NCI-H2107 treated with DMSO at 0.1 percent for 48 hours (cell line): ENCODE measurements at regions not wholly inside any gene's neighbourhood (a gene's known extent, or its start where the extent isn't known, plus 50 kb on each side); places are given as distances from the start of the nearest gene placed in this dataset.
A peak's percentile ranks its signal among the peaks of the same experiment; 100 is the strongest.

ENCODE experiments used
- DNase-seq: peaks from one replicate; lab custom pipeline; 2025; ENCODE audit not compliant: unreplicated experiment; lab: John Stamatoyannopoulos, UW

GRCh38 chr2:5507367-5507766 lies 184.8 kb upstream of the SOX11 start:
- peak; percentile 17 for DNase-seq

DNA sequence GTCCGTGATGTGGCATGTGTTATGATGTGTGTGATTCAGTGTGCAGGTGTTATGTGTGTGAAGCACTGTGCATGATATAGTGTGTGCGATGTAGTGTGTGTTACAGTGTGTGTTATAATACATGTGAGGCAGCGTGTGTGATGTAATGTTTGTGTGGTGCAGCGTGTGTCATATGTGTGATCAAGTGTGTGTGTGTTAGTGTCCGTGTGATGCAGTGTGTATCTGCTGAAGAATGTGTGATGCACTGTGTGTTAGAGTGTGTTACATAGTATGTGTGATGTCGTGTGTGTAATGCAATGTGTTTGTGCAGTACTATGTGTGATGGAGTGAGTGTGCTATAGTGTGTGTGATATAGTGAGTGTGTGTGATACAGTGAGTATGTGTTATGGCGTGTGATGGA lies 182.8 kb upstream of the SOX11 start:
- no peak for DNase-seq

DNA sequence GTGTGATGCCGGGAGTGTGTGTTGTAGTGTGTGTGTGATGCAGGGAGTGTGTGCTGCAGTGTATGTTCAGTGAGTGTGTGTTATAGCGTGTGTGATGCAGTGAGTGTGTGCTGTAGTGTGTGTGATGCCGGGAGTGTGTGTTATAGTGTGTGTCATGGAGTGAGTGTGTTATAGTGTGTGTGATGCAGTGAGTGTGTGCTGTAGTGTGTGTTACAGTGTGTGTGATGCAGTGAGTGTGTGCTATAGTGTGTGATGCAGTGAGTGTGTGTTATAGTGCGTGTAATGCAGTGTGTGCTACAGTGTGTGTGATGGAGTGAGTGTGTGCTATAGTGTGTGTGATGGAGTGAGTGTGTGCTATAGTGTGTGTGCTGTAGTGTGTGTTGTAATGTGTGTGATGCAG lies 182.1 kb upstream of the SOX11 start:
- no peak for DNase-seq

DNA sequence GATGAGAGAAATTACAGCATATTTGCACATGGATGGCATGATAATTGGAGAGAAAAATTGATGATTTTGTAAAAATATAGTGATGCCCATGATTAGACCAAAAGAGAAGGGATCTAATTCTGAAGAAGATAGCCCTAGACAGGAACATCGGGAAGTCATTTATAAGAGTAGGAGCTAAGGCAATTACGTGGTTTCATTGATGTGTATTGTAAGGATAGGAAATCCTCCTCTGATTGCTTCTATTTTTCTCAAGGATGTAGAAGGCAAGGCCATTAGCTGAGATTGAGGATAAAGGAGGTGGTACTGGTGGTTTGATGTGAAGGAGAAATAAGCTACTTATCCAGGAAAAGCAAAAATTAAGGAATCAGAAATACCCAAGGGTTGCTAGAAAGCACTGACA lies 176.5 kb upstream of the SOX11 start:
- DNase-seq = no peak

DNA sequence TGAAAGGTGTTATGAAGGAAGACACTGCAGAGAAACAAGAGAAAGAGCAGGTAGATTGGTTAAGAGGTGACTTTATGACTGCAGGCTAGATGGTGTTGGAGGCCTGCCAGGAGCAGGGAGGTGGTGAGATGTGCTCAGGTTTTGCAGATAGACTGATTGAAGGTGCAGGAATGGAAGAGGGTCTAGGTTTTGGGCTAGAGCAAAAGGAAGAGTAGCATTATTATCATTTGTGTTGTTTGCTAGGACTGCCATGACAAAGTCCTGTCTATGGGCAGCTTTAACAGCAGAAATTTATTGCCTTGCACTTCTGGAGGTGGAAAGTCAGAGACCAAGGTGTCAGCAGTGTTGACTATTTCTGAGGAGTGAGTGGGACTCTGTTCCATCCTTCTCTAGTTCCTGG lies 172.9 kb upstream of the SOX11 start:
- no peak for DNase-seq

- no peak for DNase-seq
Measured at GRCh38 chr2:5520463-5520972, 171.7 kb upstream of the SOX11 start.

DNA sequence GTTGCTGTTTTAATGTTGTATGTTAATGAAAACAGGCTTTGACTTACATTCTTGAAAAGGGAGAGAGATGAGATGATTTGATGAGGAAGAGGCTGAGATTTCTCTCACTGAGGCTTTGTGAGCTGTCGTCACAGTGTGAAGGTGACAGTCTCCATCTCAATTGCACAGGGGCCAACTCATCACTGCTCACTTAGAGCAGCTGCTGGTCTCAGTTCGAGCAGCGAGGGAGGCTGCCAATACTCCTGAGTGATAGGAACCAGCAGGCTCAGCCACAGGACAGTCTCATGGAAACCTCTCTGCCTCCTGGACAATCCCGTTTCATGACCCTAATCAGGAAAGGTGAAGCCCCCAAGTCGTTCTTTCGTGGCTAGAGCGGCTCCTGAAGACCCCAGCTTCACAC lies 170.7 kb upstream of the SOX11 start:
- no peak for DNase-seq

DNA sequence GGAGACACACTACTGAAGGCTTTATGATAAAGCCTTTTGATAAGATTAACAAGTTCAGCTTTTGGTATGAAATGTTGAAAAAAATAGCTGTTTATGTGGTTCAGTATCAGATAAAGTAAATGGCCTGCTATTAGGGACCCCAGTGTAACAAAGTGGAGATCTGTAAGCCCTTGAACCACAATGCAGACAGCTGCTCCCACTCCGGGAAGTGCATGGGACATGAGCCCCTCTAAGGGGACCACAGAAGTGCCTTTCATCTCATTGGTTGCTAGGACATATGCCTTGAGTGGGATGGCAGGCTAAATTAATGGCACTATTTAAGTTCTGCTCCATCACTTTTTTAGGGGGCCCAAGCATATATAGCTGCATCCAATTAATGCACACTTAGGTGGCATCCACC lies 167.6 kb upstream of the SOX11 start:
- no peak for DNase-seq

GRCh38 chr2:5528706-5529105 lies 163.5 kb upstream of the SOX11 start:
- DNase-seq = no peak

GRCh38 chr2:5530011-5530696 lies 162.0 kb upstream of the SOX11 start:
- DNase-seq = no peak

DNA sequence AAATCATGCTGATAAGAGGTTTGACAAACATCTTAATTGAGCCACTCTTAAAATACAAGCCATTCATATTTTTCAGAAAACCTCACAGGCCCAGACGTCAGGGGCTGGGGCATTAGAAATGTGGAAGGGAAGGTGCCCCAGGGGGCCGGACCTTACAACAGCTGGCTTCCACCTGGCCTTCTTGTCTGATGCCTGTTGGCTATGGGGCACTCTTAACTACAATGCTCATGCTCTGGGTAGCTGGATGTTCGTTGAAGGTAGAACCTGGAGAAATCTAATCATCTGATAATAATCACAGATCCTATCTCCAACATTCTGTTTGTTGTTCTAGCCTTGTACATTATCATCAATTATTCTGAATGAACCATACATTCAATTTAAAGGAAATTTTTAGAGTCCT lies 156.9 kb upstream of the SOX11 start:
- DNase-seq = no peak

GRCh38 chr2:5537180-5537688 lies 154.9 kb upstream of the SOX11 start:
- no peak for DNase-seq

DNA sequence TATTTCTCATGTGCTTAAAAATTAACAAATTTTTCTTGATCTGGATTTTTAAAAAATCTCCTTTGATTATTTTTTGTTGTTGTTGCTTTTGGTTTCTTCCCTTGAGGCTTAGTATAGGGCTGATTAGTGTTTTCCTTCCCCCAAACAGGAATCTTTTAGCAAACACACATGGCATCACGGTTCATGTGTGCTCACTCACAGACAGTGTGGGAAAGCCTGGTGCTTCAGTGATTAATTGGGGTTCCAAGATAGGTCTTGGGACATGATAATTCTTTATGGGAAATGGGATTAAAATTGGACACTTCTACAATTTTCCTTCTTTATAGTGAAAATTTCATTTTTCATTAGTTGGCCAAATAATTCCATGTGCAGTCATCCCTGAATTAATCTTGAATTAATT lies 153.9 kb upstream of the SOX11 start:
- no peak for DNase-seq

- no peak for DNase-seq
Measured at GRCh38 chr2:5538772-5539171, 153.4 kb upstream of the SOX11 start.

- DNase-seq = no peak
Measured at GRCh38 chr2:5539282-5540165, 152.7 kb upstream of the SOX11 start.

- DNase-seq = no peak
Measured at GRCh38 chr2:5540856-5541255, 151.3 kb upstream of the SOX11 start.

GRCh38 chr2:5544205-5544786 lies 147.9 kb upstream of the SOX11 start:
- no peak for DNase-seq

- DNase-seq = no peak
Measured at GRCh38 chr2:5546181-5546580, 146.0 kb upstream of the SOX11 start.

DNA sequence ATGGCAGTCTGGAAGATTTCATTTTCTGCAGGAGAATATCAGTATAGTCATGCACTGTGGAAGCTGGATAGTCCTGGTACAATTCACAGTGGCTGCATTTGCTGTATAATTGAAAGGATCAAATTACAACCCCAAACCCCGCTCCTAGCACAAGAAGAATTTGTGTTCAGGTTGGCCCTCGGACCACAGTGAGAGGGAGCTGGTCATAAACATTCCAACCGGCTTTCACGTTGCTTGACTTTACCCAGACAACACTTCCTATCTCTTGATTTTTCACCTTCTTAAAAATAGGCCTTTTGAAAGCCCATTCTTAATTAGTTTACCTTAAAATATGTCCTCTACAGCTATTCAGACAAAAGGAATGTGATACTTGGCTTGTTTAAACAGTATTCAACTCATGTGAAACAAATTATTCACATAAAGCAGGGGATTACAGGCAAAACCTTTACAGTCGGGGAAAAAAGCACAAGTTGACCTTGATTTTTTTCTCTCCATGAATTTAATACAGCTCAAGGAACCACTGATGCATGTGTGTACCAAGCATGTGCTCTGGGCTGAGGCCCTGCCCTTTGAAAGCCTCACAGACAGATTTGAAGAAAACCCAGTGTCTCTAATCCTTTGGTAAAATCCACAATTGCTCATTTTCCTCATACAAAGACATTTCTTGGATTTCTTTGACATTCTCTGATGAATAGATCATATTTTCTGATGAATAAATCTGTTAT lies 143.0 kb upstream of the SOX11 start:
- peak; percentile 0 for DNase-seq

GRCh38 chr2:5549771-5550170 lies 142.4 kb upstream of the SOX11 start:
- DNase-seq = no peak

DNA sequence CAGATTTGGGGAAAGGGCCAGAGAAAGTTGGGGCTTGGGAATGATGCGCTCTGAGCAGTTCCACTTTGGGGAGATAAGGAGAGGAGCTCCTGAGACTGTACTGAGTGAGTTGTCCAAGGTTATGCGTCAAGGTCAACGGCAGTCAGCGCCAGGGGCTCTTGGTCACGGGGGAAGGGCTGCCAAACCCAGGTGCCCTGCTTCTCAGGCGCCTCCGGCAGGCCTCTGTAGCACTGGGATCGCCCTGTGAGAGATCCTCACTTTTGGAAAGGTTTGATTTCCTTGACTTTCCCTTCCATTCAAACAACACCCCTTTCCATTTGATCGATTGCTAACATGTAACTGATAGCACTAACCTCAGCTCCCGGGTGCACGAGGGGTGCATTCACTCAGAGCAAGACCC lies 136.5 kb upstream of the SOX11 start:
- no peak for DNase-seq
